OCI-LY7 (cell line): ENCODE measurements at regions not wholly inside any gene's neighbourhood (a gene's known extent, or its start where the extent isn't known, plus 50 kb on each side); places are given as distances from the start of the nearest gene placed in this dataset.

Source experiments
- BruUV-seq: library from RNA; stranded (reverse); fragments of 400-500 nt; replicated peaks from 2 replicates; lab custom pipeline; 2021; lab: Mats Ljungman, UMichigan
- CTCF ChIA-PET: fragments of 300-600 bp; sonication (Branson Sonifier 250); formaldehyde crosslinking; loops from one replicate; lab custom pipeline; 2022; ENCODE audit warnings: antibody characterized with exemption; ENCODE audit not compliant: unreplicated experiment; lab: Charles Lee
- POLR2A ChIA-PET: fragments of 300-600 bp; sonication (Branson Sonifier 250); formaldehyde crosslinking; loops from one replicate; lab custom pipeline; 2022; ENCODE audit warnings: antibody characterized with exemption; lab: Charles Lee
- DNase-seq: peaks from one replicate; pipeline ENCODE4 v3.0.0-alpha.2; 2015; ENCODE audit warnings: low spot score
- H2AFZ ChIP-seq: fragments of 200-600 bp; sonication (generic), shearing (Covaris generic); 2 replicates; pipeline ENCODE4 v1.6.1; 2014; ENCODE audit warnings: mild to moderate bottlenecking, antibody characterized with exemption, low read length, moderate library complexity
- H3K27ac ChIP-seq: fragments of 200-600 bp; sonication (generic); 2 replicates; pipeline ENCODE4 v1.5.1; 2014; ENCODE audit warnings: mixed run types, low read depth, mild to moderate bottlenecking, moderate library complexity, low read length, inconsistent platforms; ENCODE audit not compliant: poor library complexity, severe bottlenecking
- H3K36me3 ChIP-seq: fragments of 200-600 bp; sonication (generic); 2 replicates; pipeline ENCODE4 v1.6.1; 2014; ENCODE audit warnings: mild to moderate bottlenecking, antibody characterized with exemption, low read length, moderate library complexity, mixed read lengths; ENCODE audit not compliant: insufficient read depth
- H3K4me1 ChIP-seq: fragments of 200-600 bp; sonication (generic); 2 replicates; pipeline ENCODE4 v1.5.1; 2014; ENCODE audit warnings: mild to moderate bottlenecking, low read length; ENCODE audit not compliant: insufficient read depth, poor library complexity, severe bottlenecking
- H3K4me2 ChIP-seq: fragments of 200-600 bp; sonication (generic); 2 replicates; pipeline ENCODE4 v1.6.1; 2014; ENCODE audit warnings: mild to moderate bottlenecking, low read length
- H3K4me3 ChIP-seq: fragments of 200-600 bp; sonication (generic); 2 replicates; pipeline ENCODE4 v1.5.1; 2014; ENCODE audit warnings: mild to moderate bottlenecking, low read depth, low read length; ENCODE audit not compliant: poor library complexity, severe bottlenecking
- H3K79me2 ChIP-seq: fragments of 200-600 bp; sonication (generic); 2 replicates; pipeline ENCODE4 v1.6.1; 2016; ENCODE audit warnings: low read depth, mild to moderate bottlenecking, low read length, moderate library complexity, mixed read lengths; ENCODE audit not compliant: insufficient read depth
- H3K9me2 ChIP-seq: fragments of 200-600 bp; sonication (generic); 2 replicates; pipeline ENCODE4 v1.6.1; 2016; ENCODE audit warnings: mild to moderate bottlenecking, low read length, mixed read lengths; ENCODE audit not compliant: insufficient read depth
- H3K9me3 ChIP-seq: fragments of 200-600 bp; sonication (generic); 2 replicates; pipeline ENCODE4 v1.6.1; 2014; ENCODE audit warnings: mild to moderate bottlenecking, mixed run types, low read length, mixed read lengths
- H4K20me1 ChIP-seq: fragments of 200-600 bp; sonication (generic); 2 replicates; pipeline ENCODE4 v1.6.1; 2014; ENCODE audit warnings: mild to moderate bottlenecking, antibody characterized with exemption, low read length, moderate library complexity, mixed read lengths; ENCODE audit not compliant: insufficient read depth
- CTCF ChIP-seq: fragments of 200-600 bp; sonication (generic); conservative IDR thresholded peaks from 2 replicates; pipeline ENCODE4 v1.5.1; 2014; ENCODE audit warnings: mild to moderate bottlenecking, antibody characterized with exemption, low read length, moderate library complexity, mixed read lengths
- EZH2phosphoT487 ChIP-seq: fragments of 200-600 bp; sonication (generic); IDR thresholded peaks from 2 replicates; pipeline ENCODE4 v1.6.1; 2018; ENCODE audit warnings: low read depth, borderline replicate concordance, mild to moderate bottlenecking, mixed run types, antibody characterized with exemption, low read length, moderate library complexity, mixed read lengths
- intact Hi-C: fragments of 100-400 bp; cut with micrococcal nuclease; formaldehyde crosslinking; loops from one replicate; pipeline ENCODE4 v1.10.0; 2022; ENCODE audit not compliant: unreplicated experiment

GRCh38 chr13:108360139-108360538 is 90.6 kb downstream of the TNFSF13B start:
- Histone ChIP-seq H3K79me2 (no peaks in the 10 kb centered on the region), H3K4me3 (no peak overlapping the region), H3K4me2 (no peak overlapping the region), H3K36me3 (no peaks in the 10 kb centered on the region), H3K27ac (no peak overlapping the region), H3K9me2 (no peaks in the 10 kb centered on the region), H3K9me3 (no peaks in the 10 kb centered on the region), H3K4me1 (no peaks in the 10 kb centered on the region), H4K20me1 (no peaks in the 10 kb centered on the region), H2AFZ (no peak overlapping the region)
- ChIA-PET POLR2A (no interaction called here), CTCF (no interaction called here)
- DNase-seq: no peak
- TF ChIP-seq EZH2phosphoT487: no peak
- TF ChIP-seq CTCF: no peak
- intact Hi-C loops: no loop called here
- no TSS peak for BruUV-seq

GRCh38 chr13:108361769-108362168 is 92.3 kb downstream of the TNFSF13B start:
- Histone ChIP-seq H3K4me1 (no peaks in the 10 kb centered on the region), H3K9me2 (no peaks in the 10 kb centered on the region), H3K9me3 (no peaks in the 10 kb centered on the region), H3K79me2 (no peaks in the 10 kb centered on the region), H3K4me2 (no peak overlapping the region), H3K4me3 (no peak overlapping the region), H3K27ac (no peak overlapping the region), H4K20me1 (no peaks in the 10 kb centered on the region), H2AFZ (no peak overlapping the region), H3K36me3 (no peaks in the 10 kb centered on the region)
- no peak for DNase-seq
- ChIA-PET CTCF (no interaction called here), POLR2A (no interaction called here)
- TF ChIP-seq CTCF: no peak
- TF ChIP-seq EZH2phosphoT487: no peak
- intact Hi-C loops: no loop called here
- no TSS peak for BruUV-seq

GRCh38 chr13:108363666-108364065 is 94.1 kb downstream of the TNFSF13B start:
- Histone ChIP-seq H3K27ac (no peak overlapping the region), H3K4me2 (no peak overlapping the region), H3K4me1 (no peaks in the 10 kb centered on the region), H3K9me2 (no peaks in the 10 kb centered on the region), H3K9me3 (no peaks in the 10 kb centered on the region), H4K20me1 (no peaks in the 10 kb centered on the region), H3K4me3 (no peak overlapping the region), H3K36me3 (no peaks in the 10 kb centered on the region), H2AFZ (no peak overlapping the region), H3K79me2 (no peaks in the 10 kb centered on the region)
- BruUV-seq: no TSS peak
- no peak for TF ChIP-seq CTCF
- no peak for TF ChIP-seq EZH2phosphoT487
- intact Hi-C loops: no loop called here
- ChIA-PET CTCF (no interaction called here), POLR2A (no interaction called here)
- no peak for DNase-seq
